HepG2 (cell line): ENCODE measurements at regions not wholly inside any gene's neighbourhood (a gene's known extent, or its start where the extent isn't known, plus 50 kb on each side); places are given as distances from the start of the nearest gene placed in this dataset.
"Not testable (repeated sequence)": the region's sequence is repeated elsewhere in the genome, so short reads cannot be mapped to it uniquely, and the experiment has no call there.

Source experiments
- ATAC-seq: fragments of 200-7000 bp; cut with Tn5 transposase; 3 replicates; pipeline ENCODE4 v1.9.1; 2020; ENCODE audit warnings: mild to moderate bottlenecking, moderate library complexity
- BruUV-seq: library from RNA; stranded (reverse); fragments of 400-500 nt; replicated peaks from 2 replicates; lab custom pipeline; 2021; lab: Mats Ljungman, UMichigan
- CTCF ChIA-PET: fragments of 300-600 bp; formaldehyde crosslinking; extraction: SDS; loops from one replicate; lab custom pipeline; 2021; ENCODE audit warnings: low total read pairs, inconsistent platforms, low intra/inter-chr PET ratio; lab: Yijun Ruan, JAX
- POLR2A ChIA-PET: fragments of 350-600 bp; sonication (Branson Sonifier 250); formaldehyde crosslinking; loops from one replicate; lab custom pipeline; 2020; ENCODE audit warnings: antibody characterized with exemption, inconsistent platforms; lab: Yijun Ruan, JAX
- DNase-seq: peaks from one replicate; pipeline ENCODE4 v3.0.0-alpha.2; 2015; ENCODE audit warnings: low spot score
- FAIRE-seq: peaks from 3 replicates; lab custom pipeline; 2011; peaks lifted over from hg19 to GRCh38; lab: Jason Lieb, UNC
- H2AFZ ChIP-seq: one replicate; pipeline ENCODE4 v1.6.1; 2011; ENCODE audit warnings: low read length, inconsistent platforms
- H3K27ac ChIP-seq: fragments of 300-600 bp; 3 replicates; pipeline ENCODE4 v1.8.0; 2011; ENCODE audit warnings: mixed run types, mild to moderate bottlenecking, mixed read lengths, low read length, inconsistent platforms; ENCODE audit not compliant: insufficient read depth; ENCODE audit errors: extremely low read length
- H3K27me3 ChIP-seq, 2 experiments: fragments of 200-600 bp in 1 of 2; 2 replicates in 1 of 2; 3 replicates in 1 of 2; pipeline versions ENCODE4 v1.6.0 to v1.8.0; 2011; ENCODE audit warnings: low read length in 2 of 2, mild to moderate bottlenecking in 2 of 2, moderate library complexity in 2 of 2, inconsistent platforms in 1 of 2; ENCODE audit not compliant: insufficient read depth in 2 of 2, control insufficient read depth in 1 of 2
- H3K36me3 ChIP-seq, 2 experiments: fragments of 200-600 bp in 1 of 2; replicated peaks in 1 of 2; 2 replicates in 1 of 2; 3 replicates in 1 of 2; pipeline versions ENCODE4 v1.5.1 to v1.8.0; 2011; ENCODE audit warnings: low read length in 2 of 2, inconsistent platforms in 1 of 2; ENCODE audit not compliant: insufficient read depth in 2 of 2, control insufficient read depth in 1 of 2
- H3K4me1 ChIP-seq: 2 replicates; pipeline ENCODE4 v1.5.1; 2012; ENCODE audit warnings: low read length, inconsistent platforms; ENCODE audit not compliant: insufficient read depth
- H3K4me2 ChIP-seq: 2 replicates; pipeline ENCODE4 v1.6.0; 2011; ENCODE audit warnings: low read depth, low read length, inconsistent platforms
- H3K4me3 ChIP-seq, 3 experiments: fragments of 200-600 bp in 1 of 3; sonication (generic), shearing (Covaris generic) in 1 of 3; replicated peaks in 1 of 3; 2 replicates each; pipeline ENCODE4 v1.5.1; 2011 to 2016; ENCODE audit warnings: low read length in 3 of 3, inconsistent platforms in 2 of 3, low read depth in 2 of 3, mild to moderate bottlenecking in 2 of 3, control low read depth in 1 of 3, mixed read lengths in 1 of 3; ENCODE audit not compliant: insufficient read depth in 1 of 3
- H3K79me2 ChIP-seq: one replicate; pipeline ENCODE4 v1.6.1; 2011; ENCODE audit warnings: low read length, inconsistent platforms; ENCODE audit not compliant: insufficient read depth
- H3K9ac ChIP-seq: 2 replicates; pipeline ENCODE4 v1.6.0; 2011; ENCODE audit warnings: mild to moderate bottlenecking, low read depth, low read length, inconsistent platforms; ENCODE audit not compliant: insufficient read depth
- H3K9me3 ChIP-seq: 2 replicates; pipeline ENCODE4 v1.5.1; 2012; ENCODE audit warnings: mild to moderate bottlenecking, low read length
- H4K20me1 ChIP-seq: 2 replicates; pipeline ENCODE4 v1.6.0; 2011; ENCODE audit warnings: inconsistent platforms, mild to moderate bottlenecking, low read length, moderate library complexity; ENCODE audit not compliant: insufficient read depth
- IKZF1 ChIP-seq: fragments of 450-650 bp; IDR thresholded peaks from 2 replicates; pipeline ENCODE4 v1.7.1; 2016
- NBN ChIP-seq: fragments of 450-650 bp; conservative IDR thresholded peaks from 2 replicates; pipeline ENCODE4 v1.6.1; 2017
- NONO ChIP-seq, 2 experiments: fragments of 450-650 bp in 1 of 2; sonication (generic) in 1 of 2; formaldehyde crosslinking in 1 of 2; IDR thresholded peaks in 1 of 2; conservative IDR thresholded peaks in 1 of 2; 2 replicates each; pipeline versions ENCODE4 v1.6.1 to v1.8.0; 2017 to 2022; ENCODE audit warnings: mild to moderate bottlenecking in 1 of 2, missing genetic modification reagents in 1 of 2, moderate library complexity in 1 of 2
- ZNF768 ChIP-seq: sonication (generic); formaldehyde crosslinking; IDR thresholded peaks from 2 replicates; pipeline ENCODE4 v1.4.0; 2020; ENCODE audit warnings: missing genetic modification reagents
- ZNF891 ChIP-seq: sonication (generic); formaldehyde crosslinking; IDR thresholded peaks from 2 replicates; pipeline ENCODE4 v1.5.0; 2020; ENCODE audit warnings: mild to moderate bottlenecking, missing genetic modification reagents
- WGBS: methylation state at CpG from one replicate; pipeline ENCODE4 v1.1.6; 2017; ENCODE audit warnings: low lambda C conversion rate; 5-methylcytosine and 5-hydroxymethylcytosine counted together
- in situ Hi-C: cut with HindIII; loops from 2 replicates; pipeline ENCODE4 v1.10.0; 2017; ENCODE audit warnings: low pct_unique_long_range_greater_than_20kb; ENCODE audit not compliant: extremely low pct_ligation_motif_present
- intact Hi-C: fragments of 100-400 bp; cut with micrococcal nuclease; formaldehyde crosslinking; loops from one replicate; pipeline ENCODE4 v1.10.0; 2022; ENCODE audit not compliant: unreplicated experiment
- TF ChIP-seq, protein P1 (sequence below): sonication (generic); formaldehyde crosslinking; IDR thresholded peaks from 2 replicates; pipeline ENCODE4 v1.5.1; 2020; ENCODE audit warnings: mild to moderate bottlenecking, missing genetic modification reagents, moderate library complexity
- TF ChIP-seq, protein P2 (sequence below): fragments of 450-650 bp; IDR thresholded peaks from 2 replicates; pipeline ENCODE4 v1.6.1; 2016

DNA sequence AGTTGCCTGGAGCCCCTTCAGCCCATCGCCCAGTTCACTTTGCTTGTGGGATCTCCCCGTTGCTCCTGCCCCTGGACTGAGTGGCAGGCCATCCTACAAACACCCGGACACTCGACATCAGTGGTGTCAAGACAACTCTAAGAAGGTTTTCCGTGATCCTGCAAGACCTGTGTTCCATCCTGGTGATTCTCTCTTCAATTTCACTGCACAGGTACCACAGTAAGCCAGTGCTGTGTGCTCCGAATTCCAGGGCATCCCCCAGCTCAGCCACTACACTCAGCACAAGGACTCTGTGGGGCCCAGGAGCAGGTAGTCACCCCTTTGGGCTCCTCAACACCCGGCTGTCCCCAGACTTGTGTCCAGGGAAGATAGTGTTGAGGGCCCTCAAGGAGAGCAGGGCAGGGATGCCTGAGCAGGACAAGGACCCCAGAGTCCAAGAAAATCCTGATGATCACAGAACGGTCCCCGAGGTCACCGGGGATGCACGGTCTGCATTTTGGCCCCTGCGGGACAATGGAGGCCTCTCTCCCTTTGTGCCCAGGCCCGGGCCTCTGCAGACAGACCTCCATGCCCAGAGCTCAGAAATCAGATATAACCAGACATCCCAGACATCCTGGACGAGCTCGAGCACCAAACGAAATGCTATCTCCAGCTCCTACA lies 146.9 kb upstream of the C1QTNF3 start (continued):
- TF ChIP-seq, protein P1, sequence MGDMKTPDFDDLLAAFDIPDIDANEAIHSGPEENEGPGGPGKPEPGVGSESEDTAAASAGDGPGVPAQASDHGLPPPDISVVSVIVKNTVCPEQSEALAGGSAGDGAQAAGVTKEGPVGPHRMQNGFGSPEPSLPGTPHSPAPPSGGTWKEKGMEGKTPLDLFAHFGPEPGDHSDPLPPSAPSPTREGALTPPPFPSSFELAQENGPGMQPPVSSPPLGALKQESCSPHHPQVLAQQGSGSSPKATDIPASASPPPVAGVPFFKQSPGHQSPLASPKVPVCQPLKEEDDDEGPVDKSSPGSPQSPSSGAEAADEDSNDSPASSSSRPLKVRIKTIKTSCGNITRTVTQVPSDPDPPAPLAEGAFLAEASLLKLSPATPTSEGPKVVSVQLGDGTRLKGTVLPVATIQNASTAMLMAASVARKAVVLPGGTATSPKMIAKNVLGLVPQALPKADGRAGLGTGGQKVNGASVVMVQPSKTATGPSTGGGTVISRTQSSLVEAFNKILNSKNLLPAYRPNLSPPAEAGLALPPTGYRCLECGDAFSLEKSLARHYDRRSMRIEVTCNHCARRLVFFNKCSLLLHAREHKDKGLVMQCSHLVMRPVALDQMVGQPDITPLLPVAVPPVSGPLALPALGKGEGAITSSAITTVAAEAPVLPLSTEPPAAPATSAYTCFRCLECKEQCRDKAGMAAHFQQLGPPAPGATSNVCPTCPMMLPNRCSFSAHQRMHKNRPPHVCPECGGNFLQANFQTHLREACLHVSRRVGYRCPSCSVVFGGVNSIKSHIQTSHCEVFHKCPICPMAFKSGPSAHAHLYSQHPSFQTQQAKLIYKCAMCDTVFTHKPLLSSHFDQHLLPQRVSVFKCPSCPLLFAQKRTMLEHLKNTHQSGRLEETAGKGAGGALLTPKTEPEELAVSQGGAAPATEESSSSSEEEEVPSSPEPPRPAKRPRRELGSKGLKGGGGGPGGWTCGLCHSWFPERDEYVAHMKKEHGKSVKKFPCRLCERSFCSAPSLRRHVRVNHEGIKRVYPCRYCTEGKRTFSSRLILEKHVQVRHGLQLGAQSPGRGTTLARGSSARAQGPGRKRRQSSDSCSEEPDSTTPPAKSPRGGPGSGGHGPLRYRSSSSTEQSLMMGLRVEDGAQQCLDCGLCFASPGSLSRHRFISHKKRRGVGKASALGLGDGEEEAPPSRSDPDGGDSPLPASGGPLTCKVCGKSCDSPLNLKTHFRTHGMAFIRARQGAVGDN (CRISPR knock-in tag) = 0 out of 2 replicates have a peak, but pooled peaks have one; percentile 24
- TF ChIP-seq IKZF1 (0 out of 2 replicates have a peak, but pooled peaks have one; percentile 78), NBN (0 out of 2 replicates have a peak, but pooled peaks have one; percentile 23)
- TF ChIP-seq, protein P2, sequence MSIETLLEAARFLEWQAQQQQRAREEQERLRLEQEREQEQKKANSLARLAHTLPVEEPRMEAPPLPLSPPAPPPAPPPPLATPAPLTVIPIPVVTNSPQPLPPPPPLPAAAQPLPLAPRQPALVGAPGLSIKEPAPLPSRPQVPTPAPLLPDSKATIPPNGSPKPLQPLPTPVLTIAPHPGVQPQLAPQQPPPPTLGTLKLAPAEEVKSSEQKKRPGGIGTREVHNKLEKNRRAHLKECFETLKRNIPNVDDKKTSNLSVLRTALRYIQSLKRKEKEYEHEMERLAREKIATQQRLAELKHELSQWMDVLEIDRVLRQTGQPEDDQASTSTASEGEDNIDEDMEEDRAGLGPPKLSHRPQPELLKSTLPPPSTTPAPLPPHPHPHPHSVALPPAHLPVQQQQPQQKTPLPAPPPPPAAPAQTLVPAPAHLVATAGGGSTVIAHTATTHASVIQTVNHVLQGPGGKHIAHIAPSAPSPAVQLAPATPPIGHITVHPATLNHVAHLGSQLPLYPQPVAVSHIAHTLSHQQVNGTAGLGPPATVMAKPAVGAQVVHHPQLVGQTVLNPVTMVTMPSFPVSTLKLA = peak; percentile 26; the same call in 1 of the 2 replicates

DNA sequence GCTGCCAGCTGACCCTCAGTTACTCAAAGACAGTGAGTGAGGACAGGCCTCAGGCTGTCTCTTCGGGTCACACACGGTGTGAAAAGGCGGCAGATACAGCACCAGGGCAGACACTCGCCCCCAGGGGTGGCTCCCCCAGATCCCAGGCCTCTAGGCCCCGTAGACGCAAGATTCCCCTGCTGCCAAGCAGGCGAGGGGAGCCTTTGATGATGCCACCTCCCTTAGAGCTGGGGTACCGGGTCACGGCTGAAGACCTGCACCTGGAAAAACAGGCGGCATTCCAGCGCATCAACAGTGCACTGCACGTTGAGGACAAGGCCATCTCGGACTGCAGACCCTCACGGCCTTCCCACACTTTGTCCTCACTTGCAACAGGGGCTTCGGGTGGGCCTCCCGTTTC lies 147.5 kb upstream of the C1QTNF3 start:
- H4K20me1 ChIP-seq; ATAC-seq; H3K4me1 ChIP-seq; H2AFZ ChIP-seq; H3K27ac ChIP-seq; CTCF ChIA-PET; FAIRE-seq; H3K27me3 ChIP-seq; BruUV-seq; H3K9me3 ChIP-seq; H3K4me3 ChIP-seq; H3K4me2 ChIP-seq; POLR2A ChIA-PET; H3K79me2 ChIP-seq; intact Hi-C loops; H3K9ac ChIP-seq; TF ChIP-seq NONO (CRISPR knock-in tag; conservative IDR thresholded peaks at IDR 0.05): not testable (repeated sequence)
- DNase-seq = peak; percentile 0
- 95% methylated on average over 16 of the region's 16 CpGs for WGBS
- in situ Hi-C loops = loop anchor here (25.0 kb wide), 1 partner anchor 272 kb away; no protein-coding TSS in a partner anchor
- peaks cover 7 to 11% of the 10 kb centered on the region in 2 experiments; a peak in 3 of 5 replicates for H3K36me3 ChIP-seq
- 0 out of 2 replicates have a peak, but pooled peaks have one; percentile 78 for TF ChIP-seq NONO (IDR thresholded peaks at IDR 0.05)
- peak; percentile 29; the same call in 1 of the 2 replicates for TF ChIP-seq ZNF891
- TF ChIP-seq ZNF768 (CRISPR knock-in tag) = peak; percentile 28; the same call in 1 of the 2 replicates
